ENCODE measurements at regions not wholly inside any gene's neighbourhood (a gene's known extent, or its start where the extent isn't known, plus 50 kb on each side); places are given as distances from the start of the nearest gene placed in this dataset.
"Not testable (repeated sequence)": the region's sequence is repeated elsewhere in the genome, so short reads cannot be mapped to it uniquely, and the experiment has no call there.

DNA sequence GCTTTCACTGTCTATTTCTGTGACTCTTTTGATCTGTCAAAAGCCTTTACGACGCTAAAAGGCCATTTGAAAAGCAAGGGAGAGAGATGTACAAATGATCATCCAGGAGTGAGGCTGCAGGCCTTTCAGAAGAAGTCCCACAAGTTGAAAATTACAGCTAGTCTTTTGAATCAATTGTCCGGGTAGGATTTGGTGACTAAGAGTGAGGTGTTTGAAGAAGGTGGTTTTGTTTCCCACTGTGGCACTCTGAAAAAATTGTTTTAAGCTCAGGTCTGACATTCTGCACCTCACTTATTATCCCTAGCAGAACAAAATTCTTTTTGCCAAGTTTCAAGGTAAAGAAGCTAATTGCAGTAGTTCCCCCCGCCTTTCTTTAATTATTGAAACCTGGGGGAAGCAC lies 50.8 kb upstream of the TMEM108 start:
- no peak for DNase-seq

DNA sequence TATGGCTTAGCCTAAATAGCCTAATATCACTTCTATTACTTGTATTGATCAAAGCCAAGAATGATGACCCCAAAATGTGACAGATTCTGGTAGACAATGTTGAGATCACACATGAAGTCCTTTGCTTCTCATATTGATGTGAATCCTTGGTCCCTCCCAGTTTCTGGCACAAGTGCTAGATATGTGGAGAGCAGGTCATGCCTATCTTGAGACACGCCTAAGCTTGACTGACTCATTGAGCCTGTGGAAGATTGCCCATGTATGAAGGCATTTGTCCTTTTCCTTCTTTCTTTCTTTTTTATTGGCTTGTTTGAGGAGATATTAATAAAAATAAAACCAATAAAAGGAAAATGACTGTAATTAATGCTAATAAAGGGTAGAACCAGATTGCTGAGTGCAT lies 54.0 kb upstream of the TMEM108 start:
- DNase-seq: no peak

DNA sequence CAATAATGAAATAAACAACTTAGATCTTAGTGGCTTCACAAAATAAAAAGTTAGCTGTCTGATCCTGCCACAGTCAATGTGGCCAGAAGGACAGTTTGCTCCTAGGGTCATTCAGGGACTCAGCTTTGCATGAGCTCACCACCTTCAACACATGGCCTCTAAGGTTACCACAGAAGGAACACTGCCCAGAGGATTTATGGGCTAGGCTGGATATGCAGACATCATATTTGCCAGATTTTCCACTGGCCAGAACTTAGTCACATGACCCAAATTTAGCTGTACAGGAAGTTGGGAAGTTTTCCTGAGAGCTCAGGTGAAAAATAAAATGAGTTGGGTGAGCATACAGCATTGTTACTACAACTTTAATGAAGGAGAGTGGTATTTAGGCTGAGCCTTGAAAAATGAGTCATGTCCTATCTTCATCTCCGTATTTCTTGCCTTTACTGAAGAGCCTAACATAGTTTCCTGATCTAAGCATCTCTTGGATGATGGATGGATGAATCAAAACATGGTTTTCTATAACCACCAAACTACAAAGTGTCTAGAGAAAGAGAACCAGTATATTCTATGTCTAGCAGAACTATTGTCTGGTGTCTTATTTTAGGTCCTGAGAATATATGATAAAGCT lies 54.9 kb upstream of the TMEM108 start:
- DNase-seq: no peak

GRCh38 chr3:132981719-132982118 lies 56.5 kb upstream of the TMEM108 start:
- no peak for DNase-seq

DNA sequence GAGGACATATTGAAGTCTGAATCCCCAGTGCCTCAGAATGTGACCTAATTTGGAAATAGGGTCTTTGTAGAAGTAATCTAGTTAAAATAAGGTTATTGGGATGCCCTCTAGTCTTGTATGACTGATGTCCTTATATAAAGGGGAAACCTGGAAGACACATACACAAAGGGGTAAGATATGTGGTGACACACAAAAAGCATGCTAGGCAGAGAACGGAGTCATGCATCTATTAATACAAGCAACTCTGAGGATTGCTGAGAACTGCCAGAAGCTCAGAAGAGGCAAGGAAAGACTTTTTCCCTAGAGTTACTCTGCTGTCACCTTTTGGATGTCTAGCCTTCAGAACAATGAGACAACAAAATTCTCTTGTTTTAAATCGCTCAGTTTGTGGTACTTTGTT lies 58.1 kb upstream of the TMEM108 start:
- no peak for DNase-seq

DNA sequence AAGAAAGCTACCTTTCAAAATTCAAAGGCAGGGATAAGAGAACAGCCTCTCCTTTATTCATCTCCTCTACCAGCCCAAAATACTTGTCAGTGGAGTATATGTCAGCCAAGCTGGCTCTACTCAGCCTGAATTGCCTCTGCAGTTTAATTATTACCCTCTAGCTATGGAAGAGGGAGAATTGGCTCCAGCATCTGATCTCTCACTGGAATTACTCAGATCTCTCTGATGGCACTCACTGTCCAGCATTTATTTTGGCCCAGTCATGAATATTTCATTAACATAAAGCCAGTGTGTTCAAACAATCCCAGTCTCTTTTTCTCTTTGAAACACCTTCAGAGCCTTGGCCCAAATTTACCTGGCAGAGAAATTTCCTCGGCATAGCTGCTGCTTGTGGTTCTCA lies 58.6 kb upstream of the TMEM108 start:
- no peak for DNase-seq

GRCh38 chr3:132978946-132979345 lies 59.2 kb upstream of the TMEM108 start:
- not testable (repeated sequence) for DNase-seq

DNA sequence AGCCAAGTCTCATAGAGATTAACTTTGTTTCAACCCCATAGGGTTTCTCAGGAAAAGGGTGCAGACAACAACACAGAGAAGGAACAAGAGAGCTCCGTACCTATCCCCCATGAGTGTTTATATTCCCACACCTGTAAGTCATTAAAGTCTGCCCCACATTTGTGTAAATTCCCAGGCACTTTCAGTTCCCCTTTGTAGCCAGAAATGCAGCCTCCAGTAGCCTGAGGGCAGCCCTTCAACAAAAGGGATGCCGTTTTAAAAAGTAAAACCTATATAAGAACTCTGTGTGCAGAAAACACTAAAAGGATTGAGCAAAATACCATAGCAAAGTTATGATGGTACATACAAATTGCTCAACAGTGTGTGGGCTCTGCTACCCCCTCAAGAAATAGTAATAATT lies 59.7 kb upstream of the TMEM108 start:
- DNase-seq: no peak

- DNase-seq: no peak
Observed at GRCh38 chr3:132974097-132974496, 64.1 kb upstream of the TMEM108 start.

GRCh38 chr3:132973441-132973840 lies 64.8 kb upstream of the TMEM108 start:
- no peak for DNase-seq

- no peak for DNase-seq
Observed at GRCh38 chr3:132972333-132972732, 65.9 kb upstream of the TMEM108 start.

GRCh38 chr3:132966374-132966773 lies 71.8 kb upstream of the TMEM108 start:
- no peak for DNase-seq

DNA sequence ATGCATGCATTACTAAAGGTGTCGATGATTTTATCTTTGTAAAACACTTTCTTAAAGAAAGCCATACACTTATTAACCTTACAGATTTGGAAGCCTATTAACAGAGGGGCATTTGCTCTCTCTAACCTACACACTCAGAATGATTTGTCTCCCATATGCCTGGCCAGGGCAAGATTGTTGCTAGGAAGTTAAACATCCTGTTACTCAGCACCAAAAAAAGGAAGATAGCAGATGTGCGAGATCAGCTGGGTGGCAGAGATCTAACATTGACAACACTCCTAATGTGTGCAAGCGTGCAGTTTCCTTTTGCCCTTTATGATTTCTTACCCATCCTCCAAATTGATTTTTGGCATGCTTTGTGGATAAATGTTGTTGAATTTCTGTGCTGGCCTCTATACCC lies 73.9 kb upstream of the TMEM108 start:
- no peak for DNase-seq

DNA sequence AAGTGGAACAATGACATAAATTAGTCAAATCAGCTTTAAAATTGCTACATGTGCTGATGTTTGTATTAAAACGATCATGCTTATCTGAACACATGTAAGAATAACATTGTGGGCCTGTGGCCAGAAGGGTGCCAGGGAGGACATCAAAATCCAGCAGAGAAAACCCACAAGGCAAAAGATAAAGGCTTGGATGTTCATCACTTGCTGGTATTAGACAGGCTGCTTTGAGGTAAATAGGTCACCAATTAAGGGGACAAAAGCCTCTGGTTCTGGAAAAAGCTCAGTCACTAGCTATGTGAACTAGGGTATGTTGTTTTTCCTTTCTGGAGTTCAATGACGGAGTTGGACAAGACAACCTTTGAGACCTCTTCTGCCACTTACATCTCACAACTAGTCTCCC lies 74.4 kb upstream of the TMEM108 start:
- no peak for DNase-seq

GRCh38 chr3:132961991-132962390 lies 76.2 kb upstream of the TMEM108 start:
- DNase-seq: no peak

- DNase-seq: no peak
Observed at GRCh38 chr3:132953683-132954082, 84.5 kb upstream of the TMEM108 start.

DNA sequence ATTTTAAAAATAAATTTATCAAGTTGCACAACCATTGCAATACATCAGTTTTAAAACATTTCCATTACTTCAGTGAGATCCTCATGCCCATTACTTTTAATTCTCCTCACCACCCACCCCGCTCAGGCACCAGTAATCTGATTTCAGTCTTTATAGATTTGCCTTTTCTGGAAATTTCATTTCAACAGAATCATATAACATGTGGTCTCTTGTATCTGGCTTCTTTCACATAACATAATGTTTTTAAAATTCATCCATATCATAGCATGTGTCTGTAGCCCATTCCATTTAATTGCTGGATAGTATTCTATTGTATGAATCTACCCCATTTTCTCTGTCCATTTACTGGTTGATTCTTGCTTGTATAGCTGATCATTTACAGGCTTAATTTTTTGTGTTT lies 110.3 kb upstream of the TMEM108 start:
- DNase-seq: no peak

DNA sequence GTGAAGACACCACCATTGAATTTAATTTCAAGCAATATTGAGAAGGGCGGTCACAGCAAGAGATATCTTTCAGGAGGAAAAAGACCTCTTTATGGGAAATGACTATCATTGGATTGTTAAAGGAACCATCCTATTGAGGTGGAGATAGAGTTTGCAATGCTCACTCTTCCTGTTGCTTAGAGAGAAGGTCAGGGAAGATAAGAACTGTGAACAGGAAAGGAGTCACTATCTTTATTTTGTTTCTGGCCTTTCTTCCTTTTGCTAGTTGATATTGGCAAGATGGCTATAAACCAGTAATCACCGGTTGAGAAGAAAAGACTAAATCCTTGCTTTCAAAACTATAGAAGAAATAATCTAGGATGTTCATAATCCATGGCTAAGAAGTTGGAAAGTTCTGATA lies 112.1 kb upstream of the TMEM108 start:
- no peak for DNase-seq

DNA sequence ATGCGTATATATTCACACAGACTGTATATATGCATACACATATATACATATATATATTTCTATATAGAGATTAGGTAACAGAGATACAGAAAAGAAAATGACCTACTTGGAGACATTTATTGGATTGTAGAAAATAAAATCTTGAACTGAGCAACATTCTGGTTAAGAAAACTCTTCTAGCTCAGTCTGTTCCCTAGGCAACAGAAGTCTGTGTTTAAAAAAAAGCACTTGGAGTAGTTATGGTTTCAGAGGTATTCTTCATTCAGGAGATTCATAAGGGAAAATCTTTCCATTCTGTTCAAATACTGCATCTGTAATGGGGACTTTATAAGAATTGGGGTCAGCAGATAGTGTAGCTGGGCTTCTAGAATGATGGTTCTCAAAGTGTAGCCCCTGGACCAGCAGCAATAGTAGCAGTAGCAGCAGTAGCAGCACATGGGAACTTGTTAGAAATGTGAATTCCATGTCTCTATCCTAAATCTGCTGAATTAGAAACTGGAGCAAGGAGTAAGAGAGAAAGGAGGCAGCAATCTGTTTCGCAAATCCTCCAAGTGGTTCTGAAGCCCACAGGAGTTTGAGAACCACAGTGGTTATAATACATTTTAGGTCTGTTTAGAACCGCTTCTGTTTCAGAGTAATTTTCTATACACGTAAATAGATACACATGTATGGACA lies 112.8 kb upstream of the TMEM108 start:
- no peak for DNase-seq

DNA sequence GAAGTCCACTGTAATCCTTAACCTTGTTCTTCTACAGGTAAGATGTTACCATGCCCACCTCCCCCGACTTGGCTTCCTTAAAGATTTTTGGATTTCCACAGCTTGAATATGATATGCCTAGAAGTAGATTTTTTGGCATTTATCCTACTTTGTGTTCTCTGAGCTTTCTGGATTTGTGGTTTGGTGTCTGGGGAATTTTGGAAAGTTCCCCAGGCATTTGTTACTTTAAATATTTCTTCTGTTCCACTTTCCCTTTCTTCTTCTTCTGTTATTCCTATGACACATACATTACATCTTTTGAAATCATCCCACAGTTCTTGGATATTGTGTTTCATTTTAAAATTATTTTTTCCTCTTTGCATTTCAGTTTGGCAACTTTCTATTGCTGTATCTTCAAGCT lies 122.1 kb upstream of the TMEM108 start:
- no peak for DNase-seq

DNA sequence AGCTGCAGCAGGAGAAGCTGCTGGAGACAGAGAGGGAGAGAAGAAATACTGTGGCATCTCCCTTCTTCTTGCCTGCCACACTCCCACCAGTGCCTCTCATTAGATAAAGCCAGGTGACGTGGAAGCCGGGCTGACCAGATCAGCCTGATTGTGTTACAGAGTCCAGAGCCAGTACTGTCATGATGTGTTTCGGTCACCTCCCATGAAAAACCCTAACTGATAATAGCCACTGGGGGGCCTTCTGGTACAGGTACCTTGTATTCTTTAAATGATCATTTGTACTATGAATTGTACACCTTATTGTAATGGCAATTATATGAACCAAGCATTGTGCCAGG lies 125.8 kb upstream of the TMEM108 start:
- no peak for DNase-seq

DNA sequence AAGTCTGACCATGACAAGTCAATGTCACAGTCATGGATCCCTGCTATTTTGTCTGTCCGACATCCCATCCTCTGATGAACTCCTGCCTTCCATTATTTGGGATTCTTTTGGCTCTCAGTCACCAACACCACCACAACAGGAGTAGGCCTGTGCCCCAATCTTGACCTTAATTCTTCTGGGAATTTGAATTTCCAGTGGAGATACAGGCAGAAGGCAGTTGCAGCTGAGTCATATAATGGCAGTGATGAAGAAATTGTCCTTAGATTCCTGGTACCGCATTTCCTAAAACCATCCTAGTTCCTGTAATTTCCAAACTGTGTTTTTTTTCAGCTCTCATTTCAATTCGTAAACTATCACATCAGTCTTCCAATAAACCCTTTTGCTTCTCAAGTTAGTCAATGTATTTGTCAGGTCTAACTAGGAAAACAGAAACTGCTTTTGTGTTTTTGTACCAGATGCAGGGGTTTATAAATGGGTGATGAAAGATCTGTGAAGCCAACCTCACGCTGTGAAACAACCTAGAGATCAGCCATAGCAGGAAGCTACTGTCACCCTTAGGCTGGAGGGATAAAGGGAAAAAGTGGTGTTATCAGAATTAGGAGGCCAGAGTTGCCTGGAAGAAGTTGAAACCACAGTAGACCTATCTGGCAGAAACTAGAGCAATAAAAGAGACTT lies 126.3 kb upstream of the TMEM108 start:
- no peak for DNase-seq

GRCh38 chr3:132907293-132907692 lies 130.9 kb upstream of the TMEM108 start:
- DNase-seq: no peak

GRCh38 chr3:132900481-132900880 lies 137.7 kb upstream of the TMEM108 start:
- DNase-seq: no peak

All from occipital lobe (tissue), 1 donor.